Lung (tissue), 11 donors: ENCODE measurements at regions not wholly inside any gene's neighbourhood (a gene's known extent, or its start where the extent isn't known, plus 50 kb on each side); places are given as distances from the start of the nearest gene placed in this dataset.

Experiments used
- ATAC-seq: fragments of 200-7000 bp; cut with Tn5 transposase; one replicate; pipeline ENCODE4 v1.9.1; 2020; ENCODE audit warnings: moderate number of reproducible peaks; ENCODE audit not compliant: insufficient read depth, low FRiP score
- DNase-seq, 3 donors: peaks; one replicate each; pipeline ENCODE4 v3.0.0-alpha.2; 2013 to 2017
- H3K27ac ChIP-seq, 2 donors: one replicate each; pipeline ENCODE4 v1.5.1; 2013; ENCODE audit warnings: mild to moderate bottlenecking in 2 of 2, moderate library complexity in 2 of 2, control low read depth in 1 of 2, inconsistent platforms in 1 of 2, low read depth in 1 of 2, low read length in 1 of 2
- H3K27me3 ChIP-seq, 3 donors: one replicate each; pipeline ENCODE4 v1.5.1; 2013; ENCODE audit warnings: low read length in 2 of 3; ENCODE audit not compliant: control insufficient read depth in 3 of 3, insufficient read depth in 3 of 3
- H3K36me3 ChIP-seq, 4 donors: one replicate each; pipeline ENCODE4 v1.5.1; 2013; ENCODE audit warnings: low read length in 4 of 4, mild to moderate bottlenecking in 1 of 4, moderate library complexity in 1 of 4; ENCODE audit not compliant: control insufficient read depth in 4 of 4, insufficient read depth in 4 of 4
- H3K4me1 ChIP-seq, 5 donors: one replicate each; pipeline ENCODE4 v1.5.1; 2013; ENCODE audit warnings: low read length in 5 of 5, mild to moderate bottlenecking in 2 of 5, moderate library complexity in 1 of 5; ENCODE audit not compliant: control insufficient read depth in 5 of 5, insufficient read depth in 5 of 5
- H3K4me3 ChIP-seq: one replicate; pipeline ENCODE4 v1.5.1; 2013; ENCODE audit warnings: mild to moderate bottlenecking, control low read depth, moderate library complexity
- H3K9ac ChIP-seq, 2 donors: one replicate each; pipeline ENCODE4 v1.5.1; 2013; ENCODE audit warnings: low read length in 2 of 2, control low read depth in 1 of 2; ENCODE audit not compliant: insufficient read depth in 1 of 2
- H3K9me3 ChIP-seq, 4 donors: one replicate each; pipeline ENCODE4 v1.5.1; 2013; ENCODE audit warnings: low read length in 3 of 4, mild to moderate bottlenecking in 1 of 4, moderate library complexity in 1 of 4; ENCODE audit not compliant: control insufficient read depth in 4 of 4, insufficient read depth in 3 of 4
- WGBS, 2 donors: extraction: QIAGEN DNeasy Blood & Tissue Kit; methylation state at CpG; one replicate each; pipeline ENCODE4 v1.1.7; 2013; 5-methylcytosine and 5-hydroxymethylcytosine counted together
- TF ChIP-seq, protein P1 (sequence below): IDR thresholded peaks from 2 replicates; pipeline ENCODE4 v1.5.1; 2012; ENCODE audit warnings: mild to moderate bottlenecking; ENCODE audit errors: control extremely low read depth, extremely low read depth
- donor health status: control.
- donor health status: control.
- donor health status: Bipolar disorder and iron deficiency.
- donor health status: healthy.
- donor health status: DM: yes; HTN: yes; CAD: no.

DNA sequence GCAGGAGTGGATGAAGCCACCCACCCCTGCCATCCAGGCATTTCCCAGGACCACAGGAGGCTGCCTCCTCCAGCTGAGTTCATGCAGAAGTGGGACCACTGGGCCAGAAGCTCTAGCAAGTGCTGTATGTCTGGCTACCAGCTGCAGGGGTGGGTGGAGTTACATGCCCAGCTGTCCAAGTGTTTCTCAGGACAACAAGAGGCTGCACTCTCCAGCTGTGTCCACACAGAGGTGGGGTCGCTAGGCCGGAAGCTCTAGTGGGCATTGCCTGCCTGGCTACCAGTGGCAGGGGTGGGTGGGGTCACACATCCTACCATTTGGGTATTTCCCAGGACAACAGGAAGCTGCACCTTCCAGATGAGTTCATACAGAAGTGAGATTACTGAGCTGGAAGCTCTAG, 234.0 kb upstream of the PPP2R3A start:
- WGBS, 2 donors = 78 to 100% methylated on average over 2 of the region's 2 CpGs
- Histone ChIP-seq H3K9ac (no peak overlapping the region), H3K36me3 (no peaks in the 10 kb centered on the region), H3K27me3 (no peaks in the 10 kb centered on the region), H3K9me3 (peaks cover 0 to 11% (median 4%) of the 10 kb centered on the region in 4 donors), H3K4me3 (no peak overlapping the region), H3K4me1 (no peaks in the 10 kb centered on the region), H3K27ac (no peak overlapping the region)
- TF ChIP-seq, protein P1, sequence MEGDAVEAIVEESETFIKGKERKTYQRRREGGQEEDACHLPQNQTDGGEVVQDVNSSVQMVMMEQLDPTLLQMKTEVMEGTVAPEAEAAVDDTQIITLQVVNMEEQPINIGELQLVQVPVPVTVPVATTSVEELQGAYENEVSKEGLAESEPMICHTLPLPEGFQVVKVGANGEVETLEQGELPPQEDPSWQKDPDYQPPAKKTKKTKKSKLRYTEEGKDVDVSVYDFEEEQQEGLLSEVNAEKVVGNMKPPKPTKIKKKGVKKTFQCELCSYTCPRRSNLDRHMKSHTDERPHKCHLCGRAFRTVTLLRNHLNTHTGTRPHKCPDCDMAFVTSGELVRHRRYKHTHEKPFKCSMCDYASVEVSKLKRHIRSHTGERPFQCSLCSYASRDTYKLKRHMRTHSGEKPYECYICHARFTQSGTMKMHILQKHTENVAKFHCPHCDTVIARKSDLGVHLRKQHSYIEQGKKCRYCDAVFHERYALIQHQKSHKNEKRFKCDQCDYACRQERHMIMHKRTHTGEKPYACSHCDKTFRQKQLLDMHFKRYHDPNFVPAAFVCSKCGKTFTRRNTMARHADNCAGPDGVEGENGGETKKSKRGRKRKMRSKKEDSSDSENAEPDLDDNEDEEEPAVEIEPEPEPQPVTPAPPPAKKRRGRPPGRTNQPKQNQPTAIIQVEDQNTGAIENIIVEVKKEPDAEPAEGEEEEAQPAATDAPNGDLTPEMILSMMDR = no peak
- ATAC-seq (no peak), DNase-seq (no peak)

DNA sequence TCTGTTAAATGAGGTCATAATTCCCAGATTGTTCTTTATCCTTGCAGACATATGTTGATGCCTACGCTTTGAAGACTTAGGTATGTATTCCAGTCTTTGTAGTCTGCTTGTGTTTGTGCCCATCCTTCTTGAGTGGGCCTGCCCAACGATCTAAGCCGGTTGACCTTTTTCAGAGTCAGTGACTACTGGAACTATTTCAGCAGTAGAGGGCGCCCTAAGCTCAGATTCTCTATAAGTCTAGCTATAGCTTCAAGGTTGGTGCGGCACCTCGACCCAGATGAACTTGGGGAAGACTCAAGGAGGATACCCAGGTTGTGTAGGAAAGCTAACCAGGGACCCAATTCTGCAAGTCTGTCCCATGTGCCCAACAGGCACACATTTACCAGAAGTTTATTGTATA, 228.8 kb upstream of the PPP2R3A start:
- WGBS, 2 donors = 53 to 54% methylated on average over 6 of the region's 6 CpGs
- ATAC-seq (no peak), DNase-seq (no peak)
- Histone ChIP-seq H3K27me3 (no peaks in the 10 kb centered on the region), H3K36me3 (no peaks in the 10 kb centered on the region), H3K27ac (no peak overlapping the region), H3K4me3 (no peak overlapping the region), H3K9me3 (peaks cover 0 to 17% (median 6%) of the 10 kb centered on the region in 4 donors), H3K4me1 (no peaks in the 10 kb centered on the region), H3K9ac (no peak overlapping the region)
- TF ChIP-seq, protein P1 = no peak

DNA sequence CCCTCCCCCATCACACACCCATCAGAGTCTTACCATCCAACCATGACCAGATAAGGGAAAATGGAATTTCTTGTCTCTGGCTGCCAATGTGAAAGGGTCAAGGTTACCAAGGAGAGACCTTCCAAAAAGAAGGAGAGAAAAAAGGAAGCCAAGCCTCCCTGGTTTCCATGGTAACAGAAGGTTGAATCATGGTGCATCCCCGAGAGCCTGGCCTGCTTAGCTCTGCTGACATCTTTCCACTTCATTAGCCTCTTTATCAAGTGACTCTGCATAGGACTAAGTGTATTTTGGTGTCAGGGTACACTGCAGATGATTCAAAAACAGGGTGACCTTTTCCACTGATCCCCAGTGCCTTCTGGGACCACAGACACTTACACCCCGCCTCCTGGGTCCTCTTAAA, 225.7 kb upstream of the PPP2R3A start:
- 48 to 55% methylated on average over 2 of the region's 2 CpGs for WGBS, 2 donors
- TF ChIP-seq, protein P1 = no peak
- Histone ChIP-seq H3K9me3 (peaks cover 0 to 14% (median 6%) of the 10 kb centered on the region in 4 donors), H3K27ac (no peak overlapping the region), H3K4me3 (no peak overlapping the region), H3K9ac (no peak overlapping the region), H3K4me1 (no peaks in the 10 kb centered on the region), H3K36me3 (no peaks in the 10 kb centered on the region), H3K27me3 (no peaks in the 10 kb centered on the region)
- no peak for ATAC-seq
- DNase-seq = no peak

DNA sequence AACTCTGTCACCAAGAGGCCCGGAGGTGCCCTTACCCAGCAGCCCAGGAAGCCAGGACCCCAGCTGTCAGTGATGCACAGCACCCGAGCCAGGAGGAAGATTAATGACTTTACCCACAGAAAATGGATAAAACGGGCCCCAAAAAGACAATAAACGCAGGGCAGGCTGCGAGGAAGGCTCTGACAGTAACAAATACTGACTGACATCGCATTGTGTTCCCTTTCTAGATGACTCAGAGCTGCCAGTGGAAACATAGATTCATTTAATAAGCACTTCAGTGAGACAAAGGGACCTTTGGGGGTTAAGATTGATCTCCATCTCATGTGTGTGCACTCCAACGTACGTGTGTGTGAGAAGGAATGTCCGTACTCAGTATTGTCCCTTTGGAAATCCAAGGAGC, 225.3 kb upstream of the PPP2R3A start:
- no peak for DNase-seq
- H3K4me3 ChIP-seq = no peak overlapping the region
- TF ChIP-seq, protein P1 = no peak
- peaks cover 0 to 14% (median 6%) of the 10 kb centered on the region in 4 donors for H3K9me3 ChIP-seq
- H3K27ac ChIP-seq = no peak overlapping the region
- no peaks in the 10 kb centered on the region for H3K27me3 ChIP-seq
- no peaks in the 10 kb centered on the region for H3K4me1 ChIP-seq
- no peak overlapping the region for H3K9ac ChIP-seq
- H3K36me3 ChIP-seq = no peaks in the 10 kb centered on the region
- no peak for ATAC-seq
- 53 to 65% methylated on average over 9 of the region's 9 CpGs for WGBS, 2 donors
